AG10803 (cell line): ENCODE measurements at regions not wholly inside any gene's neighbourhood (a gene's known extent, or its start where the extent isn't known, plus 50 kb on each side); places are given as distances from the start of the nearest gene placed in this dataset.

Experiments used
- DNase-seq: peaks from one replicate; pipeline ENCODE4 v3.0.0; 2010; ENCODE audit warnings: low read depth
- H3K4me3 ChIP-seq: 2 replicates; pipeline ENCODE4 v1.5.1; 2011; ENCODE audit warnings: mild to moderate bottlenecking, low read length, control low read depth
- TF ChIP-seq, protein P1 (sequence below): conservative IDR thresholded peaks from 2 replicates; pipeline ENCODE4 v1.5.1; 2011; ENCODE audit warnings: mild to moderate bottlenecking, low read length, control low read depth, inconsistent platforms

DNA sequence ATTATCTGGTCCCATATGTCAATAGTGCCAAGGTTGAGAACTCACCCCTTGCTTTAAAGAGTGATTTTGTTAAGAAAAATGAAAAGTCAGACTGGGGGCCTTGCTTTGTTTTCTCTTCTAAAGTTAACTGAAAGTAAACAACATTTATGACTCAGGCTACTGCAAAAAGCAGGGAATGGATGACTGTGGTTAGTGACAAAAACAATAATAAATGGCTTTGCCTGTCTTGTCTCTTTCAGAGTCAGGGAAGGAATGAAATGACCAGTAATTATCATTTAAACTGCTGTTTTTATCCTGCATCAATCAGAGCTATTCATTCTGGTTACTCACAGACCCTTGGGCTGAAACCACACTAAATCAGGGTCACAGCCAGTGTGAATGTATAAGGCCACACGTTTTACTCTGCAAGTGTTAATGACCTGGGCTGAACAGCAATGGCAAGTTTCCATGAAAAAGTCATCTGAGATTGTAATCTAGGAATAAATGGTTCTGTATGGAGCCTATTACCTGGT is 112.2 kb downstream of the ZNF608 start:
- DNase-seq: peak; percentile 46
- TF ChIP-seq, protein P1, sequence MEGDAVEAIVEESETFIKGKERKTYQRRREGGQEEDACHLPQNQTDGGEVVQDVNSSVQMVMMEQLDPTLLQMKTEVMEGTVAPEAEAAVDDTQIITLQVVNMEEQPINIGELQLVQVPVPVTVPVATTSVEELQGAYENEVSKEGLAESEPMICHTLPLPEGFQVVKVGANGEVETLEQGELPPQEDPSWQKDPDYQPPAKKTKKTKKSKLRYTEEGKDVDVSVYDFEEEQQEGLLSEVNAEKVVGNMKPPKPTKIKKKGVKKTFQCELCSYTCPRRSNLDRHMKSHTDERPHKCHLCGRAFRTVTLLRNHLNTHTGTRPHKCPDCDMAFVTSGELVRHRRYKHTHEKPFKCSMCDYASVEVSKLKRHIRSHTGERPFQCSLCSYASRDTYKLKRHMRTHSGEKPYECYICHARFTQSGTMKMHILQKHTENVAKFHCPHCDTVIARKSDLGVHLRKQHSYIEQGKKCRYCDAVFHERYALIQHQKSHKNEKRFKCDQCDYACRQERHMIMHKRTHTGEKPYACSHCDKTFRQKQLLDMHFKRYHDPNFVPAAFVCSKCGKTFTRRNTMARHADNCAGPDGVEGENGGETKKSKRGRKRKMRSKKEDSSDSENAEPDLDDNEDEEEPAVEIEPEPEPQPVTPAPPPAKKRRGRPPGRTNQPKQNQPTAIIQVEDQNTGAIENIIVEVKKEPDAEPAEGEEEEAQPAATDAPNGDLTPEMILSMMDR: no peak
- no peak overlapping the region for H3K4me3 ChIP-seq

DNA sequence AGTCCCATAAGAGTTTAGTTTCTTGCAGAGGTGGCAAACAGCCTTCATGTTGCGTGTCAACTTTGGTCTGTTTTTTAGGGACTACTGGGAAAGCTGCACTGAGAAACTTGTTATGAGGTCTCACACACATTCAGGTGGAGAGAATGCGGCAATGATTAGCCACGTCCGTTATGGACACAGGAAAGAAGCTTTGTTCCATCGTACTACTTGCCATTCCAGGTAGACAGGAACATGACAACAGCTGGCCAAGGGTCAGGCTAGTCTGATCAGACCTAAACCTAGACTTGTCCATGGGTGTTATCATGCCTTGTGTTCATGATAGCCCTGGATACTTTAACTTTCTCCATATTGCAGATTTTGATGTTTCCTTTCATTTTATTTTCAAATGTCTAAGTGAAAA is 113.2 kb downstream of the ZNF608 start:
- DNase-seq: no peak
- H3K4me3 ChIP-seq: no peak overlapping the region
- TF ChIP-seq, protein P1: no peak

DNA sequence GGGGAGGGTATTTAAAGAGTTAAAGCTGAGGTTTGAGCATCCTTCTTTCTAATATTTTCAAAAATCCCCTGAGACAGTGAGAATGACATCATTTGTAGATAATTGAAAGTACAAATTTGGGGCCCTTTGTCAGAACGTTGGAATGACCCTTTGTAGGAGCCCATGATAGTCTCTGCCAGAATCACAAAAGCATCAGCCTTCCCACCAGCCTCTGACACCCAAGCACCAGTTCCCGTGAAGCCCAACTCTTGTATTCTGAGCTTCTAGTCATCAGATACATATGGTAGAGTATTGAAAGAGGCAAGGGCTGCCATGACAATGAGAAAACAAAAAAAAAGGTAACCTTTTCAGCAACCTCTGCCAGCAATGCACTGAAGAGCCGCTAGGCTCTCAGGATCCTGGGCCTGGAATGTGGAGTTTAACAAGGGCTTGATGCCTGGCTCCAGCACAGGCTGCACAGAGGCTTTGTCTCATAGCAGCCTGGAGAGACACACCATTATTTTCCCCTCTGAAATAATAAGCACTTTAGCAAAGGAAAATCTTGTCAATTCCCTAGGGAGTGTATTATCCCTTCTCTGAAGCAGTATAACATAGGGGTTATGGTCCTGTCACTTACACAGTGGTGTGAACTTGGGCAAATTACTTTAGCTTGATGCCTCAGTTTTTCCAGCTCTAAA is 114.4 kb downstream of the ZNF608 start:
- H3K4me3 ChIP-seq: no peak overlapping the region
- TF ChIP-seq, protein P1: no peak
- no peak for DNase-seq

DNA sequence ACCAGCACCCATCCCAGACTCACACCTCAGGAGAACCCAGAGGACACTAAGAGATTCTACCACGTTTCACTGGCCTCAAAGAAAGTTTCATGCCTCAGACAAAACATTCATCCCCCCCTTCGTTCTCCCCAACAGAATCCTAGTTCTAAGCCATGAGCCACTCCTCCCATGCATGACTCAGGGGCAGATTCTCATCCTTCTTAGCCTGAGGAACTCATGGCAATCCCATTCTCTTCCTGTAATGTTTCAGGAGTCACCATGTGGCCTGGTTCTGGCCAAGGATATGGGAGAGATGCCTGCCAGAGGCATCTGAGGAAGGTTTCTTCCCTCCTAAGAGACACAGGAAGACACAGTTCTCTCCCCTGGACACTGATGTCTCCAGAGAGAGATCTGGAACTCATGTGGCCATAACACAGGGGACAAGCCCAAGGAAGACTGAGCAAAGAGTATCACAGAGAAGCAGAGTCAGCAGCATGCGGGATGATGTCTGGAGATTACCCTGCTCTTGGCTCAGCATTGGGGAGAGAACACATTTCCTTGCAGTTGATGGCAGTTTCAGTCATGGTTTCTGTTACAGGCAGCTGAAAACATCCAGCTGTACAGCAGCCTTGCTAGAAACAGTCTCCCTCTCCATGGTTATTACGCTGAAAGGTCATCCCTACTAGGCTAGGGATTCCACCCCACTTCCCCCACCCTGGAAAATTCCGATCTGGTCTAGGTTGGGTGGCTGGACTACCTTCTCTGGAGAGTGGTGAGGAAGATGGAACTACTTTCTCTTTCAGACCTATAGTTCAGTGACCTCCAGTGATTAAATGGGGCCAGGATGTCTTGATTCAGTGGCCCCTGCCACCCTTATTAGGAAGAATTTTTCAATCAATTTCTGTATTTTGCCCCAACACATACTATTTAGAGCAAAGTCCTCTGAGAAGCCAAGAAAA is 115.4 kb downstream of the ZNF608 start:
- TF ChIP-seq, protein P1: no peak
- no peak overlapping the region for H3K4me3 ChIP-seq
- peak; percentile 33 for DNase-seq

DNA sequence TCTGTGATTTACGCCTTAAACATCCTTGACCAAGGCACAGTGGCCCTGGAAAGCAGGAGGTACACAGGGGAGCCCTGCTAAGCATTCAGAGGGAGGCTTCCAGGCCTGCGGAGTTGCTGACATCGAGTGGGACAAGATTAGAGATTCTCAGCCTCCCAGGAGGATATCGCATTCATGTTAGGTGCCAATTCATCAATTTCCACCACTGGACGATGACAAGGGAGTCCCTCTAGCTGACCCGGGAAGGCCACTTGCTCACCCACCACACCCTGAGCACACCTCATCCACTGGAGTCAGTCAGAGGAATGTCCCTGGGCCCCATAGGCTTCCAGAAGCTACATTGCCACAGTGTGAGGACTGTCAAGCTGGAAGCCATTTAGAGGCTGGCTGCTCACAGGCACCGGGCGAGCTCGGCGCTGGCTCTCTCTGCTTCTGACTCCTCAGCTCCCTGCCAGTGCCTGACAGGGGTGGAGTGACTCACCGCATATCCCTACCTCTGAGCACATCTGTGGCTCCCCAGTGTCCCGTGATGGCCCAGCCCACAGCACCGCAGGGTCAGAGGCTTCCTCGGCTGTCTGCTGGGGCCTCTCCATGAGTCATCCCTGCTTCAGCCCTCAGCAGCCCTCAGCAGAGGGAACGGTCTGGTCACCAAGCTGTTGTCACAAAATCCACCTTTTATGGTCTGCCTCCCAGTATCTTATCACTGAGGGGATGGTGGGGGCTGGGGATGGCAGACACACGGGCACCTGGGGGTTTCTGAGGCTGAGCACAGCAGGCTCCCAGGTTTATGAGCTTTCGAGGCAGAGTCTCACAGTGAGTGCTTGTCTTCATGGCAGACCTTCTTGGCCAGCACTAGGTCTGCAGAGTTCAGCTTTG is 117.5 kb downstream of the ZNF608 start:
- peak; percentile 91 for DNase-seq
- TF ChIP-seq, protein P1: no peak
- H3K4me3 ChIP-seq: no peak overlapping the region

DNA sequence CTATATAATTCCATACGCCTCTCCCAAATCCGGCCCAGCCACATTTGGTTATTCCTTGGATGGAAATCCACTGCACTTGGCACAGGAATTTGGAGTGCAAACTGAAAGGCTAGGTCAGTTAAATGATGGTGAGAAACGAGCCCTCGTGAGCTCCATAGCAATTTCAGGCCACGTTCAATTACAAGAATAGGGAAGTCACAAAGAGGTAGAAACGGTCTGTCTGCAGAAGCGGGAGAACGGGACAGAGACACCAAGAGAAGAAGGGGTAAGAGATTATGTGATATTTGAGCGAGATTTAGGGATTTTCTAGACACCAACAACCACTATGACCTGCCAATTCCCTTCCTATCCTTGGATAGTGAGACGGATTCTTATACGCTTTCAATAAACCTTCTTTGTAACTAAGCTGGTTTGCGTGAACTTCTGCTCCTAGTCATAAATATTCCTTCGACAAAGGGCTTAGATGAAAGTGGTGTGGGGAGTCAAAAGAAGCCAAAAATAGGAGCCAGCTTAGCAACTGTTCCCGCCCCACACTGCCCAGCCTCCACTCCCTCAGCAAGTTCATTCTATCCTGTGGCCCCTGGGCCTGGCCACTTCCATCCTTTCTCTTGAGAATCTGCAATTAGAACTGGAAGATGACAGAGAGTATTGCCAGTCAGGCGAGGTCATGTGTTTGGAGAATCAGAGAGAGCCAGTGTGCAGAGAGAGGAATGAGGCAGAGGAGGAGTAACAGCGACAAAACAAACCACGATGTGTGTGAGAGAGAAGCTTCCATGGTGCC is 118.4 kb downstream of the ZNF608 start:
- H3K4me3 ChIP-seq: no peak overlapping the region
- TF ChIP-seq, protein P1: no peak
- no peak for DNase-seq
